ENCODE measurements at regions not wholly inside any gene's neighbourhood (a gene's known extent, or its start where the extent isn't known, plus 50 kb on each side); places are given as distances from the start of the nearest gene placed in this dataset.

GRCh38 chr18:10033016-10033399 lies 119.2 kb downstream of the VAPA start:
- no peaks in the 10 kb centered on the region for H3K36me3 ChIP-seq (ENCODE audit: control insufficient read depth in 2 of 2, extremely low read depth in 1 of 2, insufficient read depth in 2 of 2, low read length in 2 of 2)
- DNase-seq (ENCODE audit: low read depth, low spot score) (no peak), FAIRE-seq (no peak)
- no peak overlapping the region for H3K27ac ChIP-seq (ENCODE audit: control insufficient read depth, insufficient read depth, low read length)
- no peaks in the 10 kb centered on the region for H4K20me1 ChIP-seq (ENCODE audit: control insufficient read depth, extremely low read depth, insufficient read depth, low read length)
- H3K9ac ChIP-seq (ENCODE audit: control insufficient read depth, extremely low read depth, insufficient read depth, low read length) = no peak overlapping the region
- TF ChIP-seq EZH2 (IDR thresholded peaks at IDR 0.05; ENCODE audit: low read length) = no peak
- TF ChIP-seq, protein P1, sequence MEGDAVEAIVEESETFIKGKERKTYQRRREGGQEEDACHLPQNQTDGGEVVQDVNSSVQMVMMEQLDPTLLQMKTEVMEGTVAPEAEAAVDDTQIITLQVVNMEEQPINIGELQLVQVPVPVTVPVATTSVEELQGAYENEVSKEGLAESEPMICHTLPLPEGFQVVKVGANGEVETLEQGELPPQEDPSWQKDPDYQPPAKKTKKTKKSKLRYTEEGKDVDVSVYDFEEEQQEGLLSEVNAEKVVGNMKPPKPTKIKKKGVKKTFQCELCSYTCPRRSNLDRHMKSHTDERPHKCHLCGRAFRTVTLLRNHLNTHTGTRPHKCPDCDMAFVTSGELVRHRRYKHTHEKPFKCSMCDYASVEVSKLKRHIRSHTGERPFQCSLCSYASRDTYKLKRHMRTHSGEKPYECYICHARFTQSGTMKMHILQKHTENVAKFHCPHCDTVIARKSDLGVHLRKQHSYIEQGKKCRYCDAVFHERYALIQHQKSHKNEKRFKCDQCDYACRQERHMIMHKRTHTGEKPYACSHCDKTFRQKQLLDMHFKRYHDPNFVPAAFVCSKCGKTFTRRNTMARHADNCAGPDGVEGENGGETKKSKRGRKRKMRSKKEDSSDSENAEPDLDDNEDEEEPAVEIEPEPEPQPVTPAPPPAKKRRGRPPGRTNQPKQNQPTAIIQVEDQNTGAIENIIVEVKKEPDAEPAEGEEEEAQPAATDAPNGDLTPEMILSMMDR (optimal IDR thresholded peaks at IDR 0.05 in 1 of 3, IDR thresholded peaks at IDR 0.05 in 1 of 3, conservative IDR thresholded peaks at IDR 0.05 in 1 of 3; ENCODE audit: extremely low read depth in 1 of 3, insufficient read depth in 2 of 3, low read length in 3 of 3) = no peak
- no peak overlapping the region for H3K4me3 ChIP-seq (ENCODE audit: control insufficient read depth in 2 of 3, extremely low read depth in 1 of 3, insufficient read depth in 2 of 3, low read depth in 1 of 3, low read length in 3 of 3)
- no peaks in the 10 kb centered on the region for H3K9me3 ChIP-seq (ENCODE audit: control insufficient read depth, low read depth, low read length)
- H3K9me1 ChIP-seq (ENCODE audit: control insufficient read depth, extremely low read depth, insufficient read depth, low read length) = no peaks in the 10 kb centered on the region
- peaks cover 24% of the 10 kb centered on the region for H3K4me1 ChIP-seq (ENCODE audit: control insufficient read depth, extremely low read depth, insufficient read depth, low read length)
- H2AFZ ChIP-seq (ENCODE audit: control insufficient read depth, low read length) = no peak overlapping the region
- H3K4me2 ChIP-seq (ENCODE audit: control insufficient read depth, extremely low read depth, insufficient read depth, low read depth, low read length) = no peak overlapping the region
- dilution Hi-C loops (cut with MboI; ENCODE audit: extremely low pct_ligation_motif_present, low sequenced_read_pairs) = no loop called here
- no peaks in the 10 kb centered on the region for H3K27me3 ChIP-seq (ENCODE audit: control insufficient read depth, extremely low read depth, insufficient read depth, low read length)
- H3K79me2 ChIP-seq (ENCODE audit: control insufficient read depth, insufficient read depth, low read length) = no peaks in the 10 kb centered on the region

- H4K20me1 ChIP-seq (ENCODE audit: control insufficient read depth, extremely low read depth, insufficient read depth, low read length) = no peaks in the 10 kb centered on the region
- H3K9me1 ChIP-seq (ENCODE audit: control insufficient read depth, extremely low read depth, insufficient read depth, low read length) = no peaks in the 10 kb centered on the region
- H3K9me3 ChIP-seq (ENCODE audit: control insufficient read depth, low read depth, low read length) = no peaks in the 10 kb centered on the region
- dilution Hi-C loops (cut with MboI; ENCODE audit: extremely low pct_ligation_motif_present, low sequenced_read_pairs) = no loop called here
- DNase-seq (ENCODE audit: low read depth, low spot score) (peak; percentile 58), FAIRE-seq (peak; percentile 95)
- H2AFZ ChIP-seq (ENCODE audit: control insufficient read depth, low read length) = peak overlapping the region; percentile 78
- H3K4me2 ChIP-seq (ENCODE audit: control insufficient read depth, extremely low read depth, insufficient read depth, low read depth, low read length) = peak overlapping the region; percentile 82
- H3K9ac ChIP-seq (ENCODE audit: control insufficient read depth, extremely low read depth, insufficient read depth, low read length) = peak overlapping the region; percentile 61
- H3K4me3 ChIP-seq (ENCODE audit: control insufficient read depth in 2 of 3, extremely low read depth in 1 of 3, insufficient read depth in 2 of 3, low read depth in 1 of 3, low read length in 3 of 3) = peak overlapping the region in 1 of 3 experiments; percentile 38
- H3K36me3 ChIP-seq (ENCODE audit: control insufficient read depth in 2 of 2, extremely low read depth in 1 of 2, insufficient read depth in 2 of 2, low read length in 2 of 2) = no peaks in the 10 kb centered on the region
- H3K27me3 ChIP-seq (ENCODE audit: control insufficient read depth, extremely low read depth, insufficient read depth, low read length) = no peaks in the 10 kb centered on the region
- peaks cover 24% of the 10 kb centered on the region for H3K4me1 ChIP-seq (ENCODE audit: control insufficient read depth, extremely low read depth, insufficient read depth, low read length)
- H3K27ac ChIP-seq (ENCODE audit: control insufficient read depth, insufficient read depth, low read length) = peak overlapping the region; percentile 78
- no peaks in the 10 kb centered on the region for H3K79me2 ChIP-seq (ENCODE audit: control insufficient read depth, insufficient read depth, low read length)
- TF ChIP-seq, protein P1 (optimal IDR thresholded peaks at IDR 0.05 in 1 of 3, IDR thresholded peaks at IDR 0.05 in 1 of 3, conservative IDR thresholded peaks at IDR 0.05 in 1 of 3; ENCODE audit: extremely low read depth in 1 of 3, insufficient read depth in 2 of 3, low read length in 3 of 3) = no peak
- TF ChIP-seq EZH2 (IDR thresholded peaks at IDR 0.05; ENCODE audit: low read length) = no peak
Measured at GRCh38 chr18:10035281-10035991, 121.6 kb downstream of the VAPA start.

Data from keratinocyte (primary cell).